ENCODE measurements at regions not wholly inside any gene's neighbourhood (a gene's known extent, or its start where the extent isn't known, plus 50 kb on each side); places are given as distances from the start of the nearest gene placed in this dataset.
"Not testable (repeated sequence)": the region's sequence is repeated elsewhere in the genome, so short reads cannot be mapped to it uniquely, and the experiment has no call there.

DNA sequence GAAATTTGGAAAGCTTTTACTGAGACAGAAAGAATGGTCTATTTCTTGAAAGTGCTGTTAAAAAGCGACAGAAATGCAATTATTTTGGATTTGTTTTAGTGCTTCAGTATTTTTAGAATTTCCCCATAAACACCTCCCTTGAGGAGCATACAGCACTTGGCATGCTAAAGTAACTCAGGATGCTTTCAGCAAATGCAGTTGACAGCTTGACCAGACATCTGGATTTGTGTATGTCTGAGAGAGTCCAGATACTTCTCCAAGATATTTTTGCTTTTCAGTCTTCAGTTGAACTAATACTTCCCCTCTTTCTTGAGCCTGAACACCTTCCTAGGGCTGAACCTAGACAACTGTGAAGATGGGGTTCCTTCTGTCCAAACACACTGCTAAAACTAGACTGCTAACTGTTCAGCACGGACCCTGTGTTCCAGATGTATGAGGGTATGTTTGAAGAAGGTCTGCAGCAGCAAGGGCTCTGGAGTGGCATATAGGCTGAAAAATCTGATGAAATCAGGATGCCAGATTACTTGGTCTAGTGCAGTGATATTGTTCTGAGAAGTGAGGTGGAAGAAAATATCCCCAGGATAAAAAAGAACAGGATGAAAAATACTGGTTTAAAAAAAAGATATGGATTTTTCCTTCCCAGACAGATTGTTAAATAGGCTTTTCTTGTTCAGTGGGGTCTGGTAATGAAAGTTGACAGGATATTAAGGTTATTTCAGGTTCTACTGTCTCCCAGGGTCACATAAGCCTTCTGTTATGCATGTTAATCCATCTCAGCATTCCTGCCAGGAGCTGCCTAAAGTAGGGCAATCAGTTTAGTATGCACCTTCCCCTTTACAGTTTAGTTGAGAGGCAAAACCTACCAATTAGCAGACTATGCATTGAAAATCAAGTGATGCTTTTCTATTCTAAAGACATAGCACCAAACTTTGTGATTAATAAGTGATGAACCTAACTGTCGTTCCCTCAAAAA lies 516.9 kb upstream of the TBL1XR1 start:
- Histone ChIP-seq H3K27me3 (ENCODE audit: control insufficient read depth, insufficient read depth, low read length) (no peaks in the 10 kb centered on the region), H3K4me3 (ENCODE audit: low read depth, low read length) (no peak overlapping the region), H3K36me3 (ENCODE audit: control insufficient read depth, insufficient read depth, low read length) (no peaks in the 10 kb centered on the region)
- TF ChIP-seq, protein P1, sequence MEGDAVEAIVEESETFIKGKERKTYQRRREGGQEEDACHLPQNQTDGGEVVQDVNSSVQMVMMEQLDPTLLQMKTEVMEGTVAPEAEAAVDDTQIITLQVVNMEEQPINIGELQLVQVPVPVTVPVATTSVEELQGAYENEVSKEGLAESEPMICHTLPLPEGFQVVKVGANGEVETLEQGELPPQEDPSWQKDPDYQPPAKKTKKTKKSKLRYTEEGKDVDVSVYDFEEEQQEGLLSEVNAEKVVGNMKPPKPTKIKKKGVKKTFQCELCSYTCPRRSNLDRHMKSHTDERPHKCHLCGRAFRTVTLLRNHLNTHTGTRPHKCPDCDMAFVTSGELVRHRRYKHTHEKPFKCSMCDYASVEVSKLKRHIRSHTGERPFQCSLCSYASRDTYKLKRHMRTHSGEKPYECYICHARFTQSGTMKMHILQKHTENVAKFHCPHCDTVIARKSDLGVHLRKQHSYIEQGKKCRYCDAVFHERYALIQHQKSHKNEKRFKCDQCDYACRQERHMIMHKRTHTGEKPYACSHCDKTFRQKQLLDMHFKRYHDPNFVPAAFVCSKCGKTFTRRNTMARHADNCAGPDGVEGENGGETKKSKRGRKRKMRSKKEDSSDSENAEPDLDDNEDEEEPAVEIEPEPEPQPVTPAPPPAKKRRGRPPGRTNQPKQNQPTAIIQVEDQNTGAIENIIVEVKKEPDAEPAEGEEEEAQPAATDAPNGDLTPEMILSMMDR (IDR thresholded peaks at IDR 0.05; ENCODE audit: insufficient read depth, low read length, severe bottlenecking), result no peak
- no peak for FAIRE-seq
- DNase-seq (ENCODE audit: low read depth), result no peak

DNA sequence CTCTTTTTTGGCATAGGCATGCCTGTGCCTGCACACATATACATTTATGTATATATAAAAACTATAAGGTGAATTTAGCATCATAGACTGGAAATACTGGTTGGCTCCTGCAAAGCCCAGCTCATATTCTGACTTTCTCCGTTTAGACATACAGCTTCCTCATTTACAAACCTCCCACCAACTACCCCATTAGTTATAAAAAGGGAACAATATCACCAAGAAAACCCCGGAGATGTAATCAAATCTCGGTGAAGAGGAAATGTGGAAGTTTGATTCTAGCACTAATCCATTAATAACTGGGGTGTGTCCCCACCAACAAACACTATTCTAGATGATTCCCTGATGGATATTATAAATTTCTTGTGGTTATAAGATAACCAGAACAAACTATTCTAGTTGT lies 517.7 kb upstream of the TBL1XR1 start:
- no peak overlapping the region for H3K4me3 ChIP-seq (ENCODE audit: low read depth, low read length)
- TF ChIP-seq, protein P1 (IDR thresholded peaks at IDR 0.05; ENCODE audit: insufficient read depth, low read length, severe bottlenecking), result no peak
- no peak for DNase-seq (ENCODE audit: low read depth)
- no peaks in the 10 kb centered on the region for H3K27me3 ChIP-seq (ENCODE audit: control insufficient read depth, insufficient read depth, low read length)
- H3K36me3 ChIP-seq (ENCODE audit: control insufficient read depth, insufficient read depth, low read length), result no peaks in the 10 kb centered on the region
- FAIRE-seq, result no peak

DNA sequence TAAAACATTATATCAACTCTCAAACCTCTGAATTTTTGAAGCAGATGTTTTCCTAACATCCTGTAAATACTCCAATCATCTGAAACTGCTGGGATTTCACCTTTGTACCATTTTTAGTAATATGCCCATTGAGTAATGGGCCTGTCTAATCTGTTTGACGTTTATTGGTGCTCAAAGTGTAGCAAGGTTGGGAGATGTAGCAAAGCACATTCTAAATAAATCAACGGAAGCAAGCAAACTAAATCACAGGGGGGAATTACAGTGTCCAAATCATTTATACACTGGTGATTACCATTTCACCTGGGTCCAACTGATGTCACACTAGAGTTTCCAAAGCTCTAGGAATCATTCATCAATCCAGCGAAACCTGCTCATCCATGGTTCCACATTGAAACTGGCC lies 518.7 kb upstream of the TBL1XR1 start:
- no peak for FAIRE-seq
- DNase-seq (ENCODE audit: low read depth), result no peak
- no peaks in the 10 kb centered on the region for H3K36me3 ChIP-seq (ENCODE audit: control insufficient read depth, insufficient read depth, low read length)
- no peaks in the 10 kb centered on the region for H3K27me3 ChIP-seq (ENCODE audit: control insufficient read depth, insufficient read depth, low read length)
- TF ChIP-seq, protein P1 (IDR thresholded peaks at IDR 0.05; ENCODE audit: insufficient read depth, low read length, severe bottlenecking), result no peak
- no peak overlapping the region for H3K4me3 ChIP-seq (ENCODE audit: low read depth, low read length)

DNA sequence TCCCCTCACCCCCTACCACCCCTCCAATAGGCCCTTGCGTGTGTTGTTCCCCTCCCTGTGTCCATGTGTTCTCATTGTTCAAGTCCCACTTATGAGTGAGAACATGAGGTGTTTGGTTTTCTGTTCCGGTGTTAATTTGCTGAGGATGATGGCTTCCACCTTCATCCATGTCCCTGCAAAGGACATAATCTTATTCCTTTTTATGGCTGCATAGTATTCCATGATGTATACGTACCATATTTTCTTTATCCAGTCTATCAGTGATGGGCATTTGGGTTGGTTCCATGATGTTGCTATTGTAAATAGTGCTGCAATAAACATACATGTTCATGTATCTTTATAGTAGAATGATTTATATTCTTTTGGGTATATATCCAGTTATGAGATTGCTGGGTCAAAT lies 523.6 kb upstream of the TBL1XR1 start:
- H3K36me3 ChIP-seq (ENCODE audit: control insufficient read depth, insufficient read depth, low read length); H3K4me3 ChIP-seq (ENCODE audit: low read depth, low read length); DNase-seq (ENCODE audit: low read depth); H3K27me3 ChIP-seq (ENCODE audit: control insufficient read depth, insufficient read depth, low read length); FAIRE-seq: not testable (repeated sequence)

DNA sequence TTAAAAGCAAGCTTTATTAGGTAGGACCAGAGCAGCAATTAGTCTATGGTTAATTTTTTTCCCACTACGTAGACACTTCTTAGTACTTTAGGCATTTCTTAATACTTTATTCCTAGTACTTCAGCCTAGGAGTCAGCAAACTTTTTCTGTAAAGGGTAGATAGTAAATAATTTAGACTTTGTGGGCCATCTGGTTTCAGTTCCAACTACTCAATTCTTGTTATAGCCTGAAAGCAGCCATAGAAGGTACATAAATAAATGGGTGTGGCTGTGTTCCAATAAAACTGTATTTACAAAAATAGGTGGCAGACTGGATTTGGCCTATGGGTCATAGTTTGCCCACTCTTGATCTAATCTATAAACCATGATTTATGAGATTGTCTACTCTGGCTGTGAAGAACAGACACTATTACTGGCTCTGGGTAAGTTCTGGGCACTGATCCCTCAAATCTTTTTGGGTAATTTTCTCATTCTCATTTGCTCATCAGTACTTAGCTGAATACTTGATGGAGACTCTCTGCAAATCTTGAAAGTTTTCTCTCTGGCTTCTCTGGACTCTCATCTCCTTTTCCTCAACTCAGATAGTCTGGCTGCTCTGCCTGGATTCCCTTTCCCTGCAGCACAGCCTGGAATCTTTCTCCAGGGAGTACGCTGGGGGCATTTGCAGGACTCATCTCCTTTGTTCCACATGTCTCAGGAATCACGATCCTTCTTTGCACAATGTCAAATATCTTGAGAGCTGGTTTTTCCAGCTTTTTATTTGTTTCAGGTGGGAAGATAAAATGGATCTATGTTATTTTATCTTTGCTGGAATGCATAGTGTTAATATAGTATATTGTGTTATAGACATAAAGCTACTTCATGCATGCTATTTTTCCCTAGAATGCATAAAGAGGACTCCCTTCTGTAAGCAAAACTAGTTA lies 524.8 kb upstream of the TBL1XR1 start:
- DNase-seq (ENCODE audit: low read depth) (no peak), FAIRE-seq (no peak)
- H3K4me3 ChIP-seq (ENCODE audit: low read depth, low read length), result no peak overlapping the region
- TF ChIP-seq, protein P1 (IDR thresholded peaks at IDR 0.05; ENCODE audit: insufficient read depth, low read length, severe bottlenecking), result no peak
- no peaks in the 10 kb centered on the region for H3K27me3 ChIP-seq (ENCODE audit: control insufficient read depth, insufficient read depth, low read length)
- H3K36me3 ChIP-seq (ENCODE audit: control insufficient read depth, insufficient read depth, low read length), result no peaks in the 10 kb centered on the region
